ENCODE measurements at regions not wholly inside any gene's neighbourhood (a gene's known extent, or its start where the extent isn't known, plus 50 kb on each side); places are given as distances from the start of the nearest gene placed in this dataset.

GRCh38 chr4:7118013-7118832, 50.4 kb upstream of the GRPEL1 start:
- TF ChIP-seq MAX (IDR thresholded peaks at IDR 0.05) (no peak), CTCF (IDR thresholded peaks at IDR 0.05 in 2 of 3, conservative IDR thresholded peaks at IDR 0.05 in 1 of 3; ENCODE audit: borderline replicate concordance in 1 of 3, insufficient read depth in 1 of 3, low read depth in 2 of 3, low read length in 2 of 3) (no peak), SIN3A (IDR thresholded peaks at IDR 0.05; ENCODE audit: low read depth) (no peak), CEBPB (IDR thresholded peaks at IDR 0.05; ENCODE audit: low read depth) (no peak), FOSL1 (IDR thresholded peaks at IDR 0.05; ENCODE audit: low read depth) (no peak), SP1 (IDR thresholded peaks at IDR 0.05; ENCODE audit: low read depth) (no peak), EZH2 (IDR thresholded peaks at IDR 0.05) (no peak), POLR2A (IDR thresholded peaks at IDR 0.05; ENCODE audit: borderline replicate concordance, extremely low read depth, insufficient read depth, insufficient read length) (no peak), REST (IDR thresholded peaks at IDR 0.05; ENCODE audit: low read depth) (no peak), ZFX (IDR thresholded peaks at IDR 0.05) (no peak), ELF1 (IDR thresholded peaks at IDR 0.05; ENCODE audit: borderline replicate concordance, low read depth) (no peak), YY1 (IDR thresholded peaks at IDR 0.05; ENCODE audit: extremely low read depth, insufficient replicate concordance, low read depth, low read length) (no peak), ZNF274 (IDR thresholded peaks at IDR 0.05; ENCODE audit: low read depth, low read length) (no peak)

Measured in HCT116 (cell line).